Fibroblast of villous mesenchyme (primary cell): ENCODE measurements at regions not wholly inside any gene's neighbourhood (a gene's known extent, or its start where the extent isn't known, plus 50 kb on each side); places are given as distances from the start of the nearest gene placed in this dataset.
A peak's percentile ranks its signal among the peaks of the same experiment; 100 is the strongest.
"Not testable (repeated sequence)": the region's sequence is repeated elsewhere in the genome, so short reads cannot be mapped to it uniquely, and the experiment has no call there.

Experiments used
- DNase-seq: peaks from one replicate; pipeline ENCODE4 v3.0.0-alpha.2; 2010; ENCODE audit warnings: low read depth
- H3K4me3 ChIP-seq: 2 replicates; pipeline ENCODE4 v1.5.1; 2011; ENCODE audit warnings: low read depth, mild to moderate bottlenecking, low read length
- TF ChIP-seq, protein P1 (sequence below): IDR thresholded peaks from 2 replicates; pipeline ENCODE4 v1.5.1; 2012; ENCODE audit warnings: low read depth, mild to moderate bottlenecking, low read length; ENCODE audit not compliant: insufficient read depth

DNA sequence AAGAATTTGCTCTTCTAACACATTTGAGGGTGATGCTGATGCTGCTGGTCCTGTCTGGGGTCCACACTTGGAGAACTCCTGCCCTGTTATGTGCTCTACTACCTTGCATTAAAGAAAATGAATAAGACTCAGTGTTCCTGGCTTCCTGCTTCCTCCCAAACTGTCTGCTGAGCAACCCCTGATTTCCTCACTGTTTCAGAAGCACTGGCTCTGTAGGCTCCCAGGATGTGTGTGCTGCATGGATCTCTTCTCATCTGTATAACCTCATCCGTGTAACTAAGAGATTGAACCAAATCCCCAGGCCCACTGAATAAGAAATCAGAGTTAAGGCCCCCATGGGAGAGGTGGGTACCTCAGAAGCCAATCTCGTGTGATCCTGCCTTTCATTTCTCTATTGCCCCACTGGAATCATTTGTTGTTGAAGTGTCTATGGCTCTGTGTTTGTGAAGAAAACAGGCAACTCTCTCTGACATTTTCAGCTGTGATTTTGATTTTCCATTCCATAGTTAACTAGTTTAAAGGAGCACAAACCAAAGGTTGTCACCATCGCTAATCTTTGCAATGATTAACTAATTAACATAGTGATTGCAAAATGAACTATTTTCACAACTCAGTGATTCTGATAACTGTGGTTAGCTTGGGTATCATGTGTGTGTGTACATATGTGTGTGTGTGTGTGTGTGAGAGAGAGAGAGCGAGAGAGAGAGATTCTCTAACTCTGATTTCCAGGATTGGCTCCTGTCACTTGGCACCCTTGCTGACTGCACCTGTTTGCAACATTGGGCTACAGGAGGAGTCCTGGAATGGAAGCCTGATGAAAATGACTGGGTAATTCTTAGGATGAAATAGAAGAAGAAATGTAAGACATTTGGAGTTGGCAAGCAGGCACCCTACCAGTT, 196.2 kb downstream of the SLC38A4 start:
- DNase-seq = no peak
- no peak overlapping the region for H3K4me3 ChIP-seq
- TF ChIP-seq, protein P1, sequence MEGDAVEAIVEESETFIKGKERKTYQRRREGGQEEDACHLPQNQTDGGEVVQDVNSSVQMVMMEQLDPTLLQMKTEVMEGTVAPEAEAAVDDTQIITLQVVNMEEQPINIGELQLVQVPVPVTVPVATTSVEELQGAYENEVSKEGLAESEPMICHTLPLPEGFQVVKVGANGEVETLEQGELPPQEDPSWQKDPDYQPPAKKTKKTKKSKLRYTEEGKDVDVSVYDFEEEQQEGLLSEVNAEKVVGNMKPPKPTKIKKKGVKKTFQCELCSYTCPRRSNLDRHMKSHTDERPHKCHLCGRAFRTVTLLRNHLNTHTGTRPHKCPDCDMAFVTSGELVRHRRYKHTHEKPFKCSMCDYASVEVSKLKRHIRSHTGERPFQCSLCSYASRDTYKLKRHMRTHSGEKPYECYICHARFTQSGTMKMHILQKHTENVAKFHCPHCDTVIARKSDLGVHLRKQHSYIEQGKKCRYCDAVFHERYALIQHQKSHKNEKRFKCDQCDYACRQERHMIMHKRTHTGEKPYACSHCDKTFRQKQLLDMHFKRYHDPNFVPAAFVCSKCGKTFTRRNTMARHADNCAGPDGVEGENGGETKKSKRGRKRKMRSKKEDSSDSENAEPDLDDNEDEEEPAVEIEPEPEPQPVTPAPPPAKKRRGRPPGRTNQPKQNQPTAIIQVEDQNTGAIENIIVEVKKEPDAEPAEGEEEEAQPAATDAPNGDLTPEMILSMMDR = no peak

- DNase-seq = peak; percentile 36
- no peak overlapping the region for H3K4me3 ChIP-seq
- TF ChIP-seq, protein P1 = no peak
Observed at GRCh38 chr12:46628176-46628575, 197.6 kb downstream of the SLC38A4 start.

DNA sequence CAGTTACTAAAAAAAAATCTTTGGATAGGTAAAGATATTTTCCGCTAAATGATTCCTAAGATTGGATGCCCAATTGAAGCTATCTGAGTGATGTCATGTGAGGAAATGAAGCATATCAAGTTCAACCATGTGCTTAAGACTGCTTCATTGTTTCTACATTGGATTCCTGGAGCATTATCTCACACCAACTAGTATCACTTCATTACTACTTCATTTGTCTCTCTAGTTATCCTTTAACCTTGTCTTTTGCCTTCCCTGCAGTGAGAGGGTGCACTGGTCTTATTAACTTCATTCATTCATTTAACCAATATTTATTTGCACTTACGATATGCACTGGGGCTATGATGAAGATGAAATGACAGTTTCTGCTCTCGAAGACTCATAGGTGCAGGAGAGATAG, 198.1 kb downstream of the SLC38A4 start:
- no peak for DNase-seq
- no peak overlapping the region for H3K4me3 ChIP-seq
- TF ChIP-seq, protein P1 = no peak

DNA sequence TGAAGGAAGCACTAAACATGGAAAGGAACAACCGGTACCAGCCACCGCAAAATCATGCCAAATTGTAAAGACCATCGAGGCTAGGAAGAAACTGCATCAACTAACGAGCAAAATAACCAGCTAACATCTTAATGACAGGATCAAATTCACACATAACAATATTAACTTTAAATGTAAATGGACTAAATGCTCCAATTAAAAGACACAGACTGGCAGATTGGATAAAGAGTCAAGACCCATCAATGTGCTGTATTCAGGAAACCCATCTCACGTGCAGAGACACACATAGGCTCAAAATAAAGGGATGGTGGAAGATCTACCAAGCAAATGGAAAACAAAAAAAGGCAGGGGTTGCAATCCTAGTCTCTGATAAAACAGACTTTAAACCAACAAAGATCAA, 206.3 kb downstream of the SLC38A4 start:
- not testable (repeated sequence) for DNase-seq, H3K4me3 ChIP-seq

DNA sequence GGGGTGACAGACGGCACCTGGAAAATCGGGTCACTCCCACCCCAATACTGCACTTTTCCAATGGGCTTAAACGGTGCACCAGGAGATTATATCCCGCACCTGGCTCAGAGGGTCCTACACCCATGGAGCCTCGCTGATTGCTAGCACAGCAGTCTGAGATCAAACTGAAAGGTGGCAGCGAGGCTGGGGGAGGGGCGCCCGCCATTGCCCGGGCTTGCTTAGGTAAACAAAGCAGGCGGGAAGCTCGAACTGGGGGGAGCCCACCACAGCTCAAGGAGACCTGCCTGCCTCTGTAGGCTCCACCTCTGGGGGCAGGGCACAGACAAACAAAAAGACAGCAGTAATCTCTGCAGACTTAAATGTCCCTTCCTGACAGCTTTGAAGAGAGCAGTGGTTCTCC, 208.1 kb downstream of the SLC38A4 start:
- H3K4me3 ChIP-seq, DNase-seq: not testable (repeated sequence)

DNA sequence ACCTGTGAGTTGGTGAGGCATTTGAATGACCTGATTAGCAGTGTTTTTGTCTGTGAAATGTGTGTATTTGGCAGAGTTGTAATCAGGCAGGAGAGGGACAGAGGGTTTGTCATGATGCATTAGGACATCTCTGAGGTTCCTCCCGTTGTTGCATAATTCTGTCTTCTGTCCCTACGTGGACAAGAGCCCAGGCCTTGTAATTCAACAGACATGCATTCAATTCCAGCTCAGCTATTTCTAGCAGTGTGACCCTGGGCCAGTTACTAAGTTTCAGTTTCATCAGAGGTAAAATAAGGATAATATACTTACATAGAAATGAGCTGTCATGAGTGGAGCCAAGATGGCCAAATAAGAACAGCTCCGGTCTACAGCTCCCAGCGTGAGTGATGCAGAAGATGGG, 208.6 kb downstream of the SLC38A4 start:
- peak; percentile 91 for DNase-seq

DNA sequence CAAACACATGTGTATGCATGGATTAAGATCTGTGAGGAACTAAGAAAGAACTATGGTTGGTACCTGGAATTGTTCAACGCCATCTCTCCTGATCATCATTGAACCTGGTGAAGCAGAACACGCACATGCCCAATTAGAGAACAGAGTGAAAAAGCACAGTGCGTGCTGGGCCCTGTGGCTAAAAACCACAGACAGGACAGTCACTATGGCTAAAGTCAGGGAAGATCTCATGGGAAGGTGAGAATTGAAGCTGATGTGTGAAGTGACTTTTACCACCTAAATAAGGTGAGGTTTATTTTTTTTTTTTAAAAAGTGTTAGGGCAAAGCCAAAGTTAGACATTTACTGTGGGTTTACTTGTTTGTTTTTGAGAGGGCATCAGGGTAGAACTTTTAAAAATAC, 215.0 kb downstream of the SLC38A4 start:
- TF ChIP-seq, protein P1 = no peak
- DNase-seq = no peak
- H3K4me3 ChIP-seq = no peak overlapping the region

More for the DNA sequence above, 208.6 kb downstream of the SLC38A4 start:
- TF ChIP-seq, protein P1 = no peak
- no peak overlapping the region for H3K4me3 ChIP-seq

- no peak overlapping the region for H3K4me3 ChIP-seq
- TF ChIP-seq, protein P1 = no peak
- DNase-seq = no peak
Observed at GRCh38 chr12:46609674-46610073, 216.1 kb downstream of the SLC38A4 start.
